NCI-H2081 treated with DMSO at 0.1 percent for 48 hours (cell line): ENCODE measurements at regions not wholly inside any gene's neighbourhood (a gene's known extent, or its start where the extent isn't known, plus 50 kb on each side); places are given as distances from the start of the nearest gene placed in this dataset.

Source experiments
- DNase-seq: peaks from one replicate; lab custom pipeline; 2025; lab: John Stamatoyannopoulos, UW

- DNase-seq, result no peak
Observed at GRCh38 chr6:95071464-95071863, 505.9 kb upstream of the MANEA start.

GRCh38 chr6:95078457-95078856 is 498.9 kb upstream of the MANEA start:
- no peak for DNase-seq

- no peak for DNase-seq
Observed at GRCh38 chr6:95081231-95081630, 496.1 kb upstream of the MANEA start.

- DNase-seq, result no peak
Observed at GRCh38 chr6:95081949-95082348, 495.4 kb upstream of the MANEA start.

- DNase-seq, result no peak
Observed at GRCh38 chr6:95083506-95083905, 493.8 kb upstream of the MANEA start.

GRCh38 chr6:95084867-95085266 is 492.5 kb upstream of the MANEA start:
- DNase-seq, result no peak

- DNase-seq, result peak; percentile 98
Observed at GRCh38 chr6:95087394-95088097, 489.8 kb upstream of the MANEA start.

GRCh38 chr6:95091823-95092436 is 485.4 kb upstream of the MANEA start:
- DNase-seq, result peak; percentile 79

- DNase-seq, result no peak
Observed at GRCh38 chr6:95093154-95093553, 484.2 kb upstream of the MANEA start.

GRCh38 chr6:95094751-95095663 is 482.3 kb upstream of the MANEA start:
- DNase-seq, result no peak

GRCh38 chr6:95095855-95096254 is 481.5 kb upstream of the MANEA start:
- no peak for DNase-seq

GRCh38 chr6:95099410-95099809 is 477.9 kb upstream of the MANEA start:
- DNase-seq, result no peak

GRCh38 chr6:95109212-95109611 is 468.1 kb upstream of the MANEA start:
- DNase-seq, result no peak

- no peak for DNase-seq
Observed at GRCh38 chr6:95110767-95111166, 466.6 kb upstream of the MANEA start.

- DNase-seq, result no peak
Observed at GRCh38 chr6:95117236-95117635, 460.1 kb upstream of the MANEA start.

GRCh38 chr6:95119927-95120326 is 457.4 kb upstream of the MANEA start:
- no peak for DNase-seq

- DNase-seq, result no peak
Observed at GRCh38 chr6:95120984-95121383, 456.4 kb upstream of the MANEA start.

GRCh38 chr6:95127261-95127660 is 450.1 kb upstream of the MANEA start:
- no peak for DNase-seq

- no peak for DNase-seq
Observed at GRCh38 chr6:95128439-95128838, 448.9 kb upstream of the MANEA start.

- no peak for DNase-seq
Observed at GRCh38 chr6:95128947-95129346, 448.4 kb upstream of the MANEA start.

- DNase-seq, result peak; percentile 22
Observed at GRCh38 chr6:95133578-95133977, 443.8 kb upstream of the MANEA start.

GRCh38 chr6:95135182-95135581 is 442.2 kb upstream of the MANEA start:
- DNase-seq, result no peak

GRCh38 chr6:95142101-95142500 is 435.2 kb upstream of the MANEA start:
- no peak for DNase-seq
